ENCODE measurements at regions not wholly inside any gene's neighbourhood (a gene's known extent, or its start where the extent isn't known, plus 50 kb on each side); places are given as distances from the start of the nearest gene placed in this dataset.
"Not testable (repeated sequence)": the region's sequence is repeated elsewhere in the genome, so short reads cannot be mapped to it uniquely, and the experiment has no call there.

DNA sequence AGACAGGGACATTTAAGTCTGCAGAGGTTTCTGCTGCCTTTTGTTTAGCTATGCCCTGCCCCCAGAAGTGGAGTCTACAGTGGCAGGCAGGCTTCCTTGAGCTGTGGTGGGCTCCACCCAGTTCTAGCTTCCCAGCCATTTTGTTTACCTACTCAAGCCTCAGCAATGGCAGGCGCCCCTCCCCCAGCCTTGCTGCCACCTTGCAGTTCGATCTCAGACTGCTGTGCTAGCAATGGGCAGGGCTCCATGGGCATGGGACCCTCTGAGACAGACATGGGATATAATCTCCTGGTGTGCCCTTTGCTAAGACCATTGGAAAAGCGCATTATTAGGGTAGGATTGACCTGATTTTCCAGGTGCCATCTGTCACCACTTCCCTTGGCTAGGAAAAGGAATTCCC, 147.5 kb downstream of the ZNF330 start:
- TF ChIP-seq SP1 (IDR thresholded peaks at IDR 0.05; ENCODE audit: low read depth, low read length); YY1 (IDR thresholded peaks at IDR 0.05; ENCODE audit: low read depth, low read length); HDAC2 (IDR thresholded peaks at IDR 0.05; ENCODE audit: borderline replicate concordance in 1 of 2, low read depth in 2 of 2, low read length in 2 of 2); RNF2 (IDR thresholded peaks at IDR 0.05; ENCODE audit: borderline replicate concordance, low read depth, low read length, missing control alignments, poor library complexity, severe bottlenecking); TBP (IDR thresholded peaks at IDR 0.05; ENCODE audit: low read depth, low read length); RAD21 (IDR thresholded peaks at IDR 0.05 in 1 of 2, conservative IDR thresholded peaks at IDR 0.05 in 1 of 2; ENCODE audit: low read depth in 2 of 2, low read length in 2 of 2); CEBPB (IDR thresholded peaks at IDR 0.05; ENCODE audit: low read depth, low read length); CHD2 (IDR thresholded peaks at IDR 0.05; ENCODE audit: low read length); ZNF274 (IDR thresholded peaks at IDR 0.05; ENCODE audit: borderline replicate concordance, extremely low read depth, low read length): not testable (repeated sequence)
- TF ChIP-seq, protein P1, sequence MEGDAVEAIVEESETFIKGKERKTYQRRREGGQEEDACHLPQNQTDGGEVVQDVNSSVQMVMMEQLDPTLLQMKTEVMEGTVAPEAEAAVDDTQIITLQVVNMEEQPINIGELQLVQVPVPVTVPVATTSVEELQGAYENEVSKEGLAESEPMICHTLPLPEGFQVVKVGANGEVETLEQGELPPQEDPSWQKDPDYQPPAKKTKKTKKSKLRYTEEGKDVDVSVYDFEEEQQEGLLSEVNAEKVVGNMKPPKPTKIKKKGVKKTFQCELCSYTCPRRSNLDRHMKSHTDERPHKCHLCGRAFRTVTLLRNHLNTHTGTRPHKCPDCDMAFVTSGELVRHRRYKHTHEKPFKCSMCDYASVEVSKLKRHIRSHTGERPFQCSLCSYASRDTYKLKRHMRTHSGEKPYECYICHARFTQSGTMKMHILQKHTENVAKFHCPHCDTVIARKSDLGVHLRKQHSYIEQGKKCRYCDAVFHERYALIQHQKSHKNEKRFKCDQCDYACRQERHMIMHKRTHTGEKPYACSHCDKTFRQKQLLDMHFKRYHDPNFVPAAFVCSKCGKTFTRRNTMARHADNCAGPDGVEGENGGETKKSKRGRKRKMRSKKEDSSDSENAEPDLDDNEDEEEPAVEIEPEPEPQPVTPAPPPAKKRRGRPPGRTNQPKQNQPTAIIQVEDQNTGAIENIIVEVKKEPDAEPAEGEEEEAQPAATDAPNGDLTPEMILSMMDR (IDR thresholded peaks at IDR 0.05; ENCODE audit: control extremely low read depth in 1 of 3, insufficient read depth in 1 of 3, low read depth in 1 of 3, low read length in 3 of 3), result not testable (repeated sequence)

Data from H1 (cell line).